Vagina (tissue), 2 donors: ENCODE measurements at regions not wholly inside any gene's neighbourhood (a gene's known extent, or its start where the extent isn't known, plus 50 kb on each side); places are given as distances from the start of the nearest gene placed in this dataset.

ENCODE experiments used
- DNase-seq, 2 donors: peaks; one replicate each; pipeline ENCODE4 v3.0.0-alpha.2; 2017; ENCODE audit errors: extremely low spot score in 2 of 2
- H3K27ac ChIP-seq: fragments of 200-600 bp; sonication (generic); one replicate; pipeline ENCODE4 v1.5.1; 2019
- H3K27me3 ChIP-seq: fragments of 200-600 bp; sonication (generic); one replicate; pipeline ENCODE4 v1.5.1; 2019
- H3K36me3 ChIP-seq, 2 donors: fragments of 200-600 bp; sonication (generic); one replicate each; pipeline ENCODE4 v1.5.1; 2017 to 2019
- H3K4me1 ChIP-seq: fragments of 200-600 bp; sonication (generic); one replicate; pipeline ENCODE4 v1.5.1; 2019
- H3K4me3 ChIP-seq, 2 donors: fragments of 200-600 bp; sonication (generic); 1 replicate in 1 of 2; 2 replicates in 1 of 2; pipeline ENCODE4 v1.5.1; 2016 to 2019
- H3K9me3 ChIP-seq: fragments of 200-600 bp; sonication (generic); one replicate; pipeline ENCODE4 v1.5.1; 2019
- CTCF ChIP-seq, 3 experiments: fragments of 450-650 bp in 2 of 3; fragments of 200-600 bp in 1 of 3; sonication (generic) in 1 of 3; IDR thresholded peaks; one replicate each; pipeline ENCODE4 v1.5.1; 2017 to 2019; ENCODE audit warnings: antibody characterized with exemption in 3 of 3, mild to moderate bottlenecking in 2 of 3, moderate library complexity in 2 of 3
- POLR2A ChIP-seq, 2 donors: fragments of 450-650 bp; IDR thresholded peaks; one replicate each; pipeline ENCODE4 v1.6.1; 2017; ENCODE audit warnings: antibody characterized with exemption in 2 of 2, mild to moderate bottlenecking in 2 of 2, moderate library complexity in 2 of 2
- POLR2AphosphoS5 ChIP-seq, 2 donors: sonication (generic); formaldehyde crosslinking; IDR thresholded peaks; one replicate each; pipeline ENCODE4 v1.9.0; 2017; ENCODE audit warnings: antibody characterized with exemption in 2 of 2, mild to moderate bottlenecking in 2 of 2, low read depth in 1 of 2; ENCODE audit not compliant: insufficient read depth in 1 of 2
- intact Hi-C: fragments of 100-400 bp; cut with DNase I; formaldehyde crosslinking; loops from one replicate; pipeline ENCODE4 v1.15.1; 2023

DNA sequence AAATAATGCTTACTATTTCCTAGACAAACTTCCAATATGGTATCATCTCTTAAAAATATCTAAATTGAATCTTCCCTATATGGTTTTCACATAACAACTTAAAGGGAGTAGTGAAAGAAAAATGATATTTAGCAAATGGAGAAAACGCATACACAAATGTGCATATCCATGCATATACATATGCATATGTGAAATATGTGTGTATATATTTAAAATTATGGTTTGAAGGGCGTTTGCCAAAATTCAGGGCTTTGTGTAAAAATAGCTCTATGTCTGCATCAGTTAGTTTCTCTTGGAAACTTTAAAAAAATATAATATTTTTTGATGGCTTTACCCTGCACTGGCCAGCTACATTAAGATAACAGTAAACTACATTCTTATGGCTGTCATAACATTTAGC is 986.7 kb downstream of the BCL11A start:
- no peaks in the 10 kb centered on the region for H3K4me1 ChIP-seq
- H3K4me3 ChIP-seq: no peak overlapping the region
- no peak for DNase-seq
- intact Hi-C loops: no loop called here
- no peak overlapping the region for H3K27ac ChIP-seq
- TF ChIP-seq POLR2AphosphoS5 (IDR thresholded peaks at IDR 0.05; ENCODE audit: insufficient read depth in 1 of 2, low read depth in 1 of 2) (no peak), CTCF (IDR thresholded peaks at IDR 0.05) (no peak), POLR2A (IDR thresholded peaks at IDR 0.05) (no peak)
- no peaks in the 10 kb centered on the region for H3K9me3 ChIP-seq
- H3K27me3 ChIP-seq: no peaks in the 10 kb centered on the region
- H3K36me3 ChIP-seq: no peaks in the 10 kb centered on the region

DNA sequence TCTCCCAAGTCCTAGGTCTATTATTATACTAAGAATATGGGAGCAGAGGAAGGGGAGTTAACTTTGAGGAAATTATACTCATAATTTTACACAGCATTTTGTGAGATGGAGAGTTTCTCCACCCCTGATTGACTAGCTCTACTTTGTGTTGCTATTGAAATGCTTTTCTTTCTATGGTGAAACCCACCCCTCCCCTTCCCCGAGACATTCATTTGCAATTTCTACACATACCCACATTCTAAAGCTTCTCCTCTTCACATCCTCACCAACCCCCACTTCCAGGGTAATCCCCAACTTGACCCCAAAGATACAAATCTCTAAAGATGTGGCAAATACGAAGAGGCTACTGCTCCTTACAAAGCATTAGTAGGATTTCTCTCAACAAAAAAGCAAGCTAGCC is 992.2 kb downstream of the BCL11A start:
- TF ChIP-seq CTCF (IDR thresholded peaks at IDR 0.05) (no peak), POLR2A (IDR thresholded peaks at IDR 0.05) (no peak), POLR2AphosphoS5 (IDR thresholded peaks at IDR 0.05; ENCODE audit: insufficient read depth in 1 of 2, low read depth in 1 of 2) (no peak)
- DNase-seq: no peak
- Histone ChIP-seq H3K4me3 (no peak overlapping the region), H3K27ac (no peak overlapping the region), H3K9me3 (no peaks in the 10 kb centered on the region), H3K27me3 (no peaks in the 10 kb centered on the region), H3K4me1 (no peaks in the 10 kb centered on the region), H3K36me3 (no peaks in the 10 kb centered on the region)
- intact Hi-C loops: no loop called here

DNA sequence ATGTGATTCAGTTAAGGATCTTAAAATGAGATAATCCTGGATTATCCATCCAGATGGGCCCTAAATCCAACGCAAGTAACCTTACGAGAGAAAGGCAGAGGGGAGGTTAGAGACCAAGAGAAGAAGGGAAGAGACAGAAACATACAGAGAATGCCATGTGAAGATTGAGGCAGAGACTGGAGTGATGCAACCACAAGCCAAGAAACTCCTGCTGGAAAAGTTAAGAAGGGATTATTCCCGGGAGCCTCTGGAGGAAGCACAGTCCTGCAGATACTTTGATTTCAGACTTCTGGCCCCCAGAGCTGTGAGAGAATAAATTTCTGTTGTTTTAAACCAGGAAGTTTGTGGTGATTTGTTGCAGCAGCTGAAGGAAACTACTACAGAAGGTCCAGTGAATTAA is 992.7 kb downstream of the BCL11A start:
- H3K4me1 ChIP-seq: no peaks in the 10 kb centered on the region
- TF ChIP-seq POLR2A (IDR thresholded peaks at IDR 0.05) (no peak), POLR2AphosphoS5 (IDR thresholded peaks at IDR 0.05; ENCODE audit: insufficient read depth in 1 of 2, low read depth in 1 of 2) (no peak), CTCF (IDR thresholded peaks at IDR 0.05) (no peak)
- no peak for DNase-seq
- intact Hi-C loops: no loop called here
- no peaks in the 10 kb centered on the region for H3K27me3 ChIP-seq
- no peaks in the 10 kb centered on the region for H3K36me3 ChIP-seq
- H3K27ac ChIP-seq: no peak overlapping the region
- no peaks in the 10 kb centered on the region for H3K9me3 ChIP-seq
- no peak overlapping the region for H3K4me3 ChIP-seq

DNA sequence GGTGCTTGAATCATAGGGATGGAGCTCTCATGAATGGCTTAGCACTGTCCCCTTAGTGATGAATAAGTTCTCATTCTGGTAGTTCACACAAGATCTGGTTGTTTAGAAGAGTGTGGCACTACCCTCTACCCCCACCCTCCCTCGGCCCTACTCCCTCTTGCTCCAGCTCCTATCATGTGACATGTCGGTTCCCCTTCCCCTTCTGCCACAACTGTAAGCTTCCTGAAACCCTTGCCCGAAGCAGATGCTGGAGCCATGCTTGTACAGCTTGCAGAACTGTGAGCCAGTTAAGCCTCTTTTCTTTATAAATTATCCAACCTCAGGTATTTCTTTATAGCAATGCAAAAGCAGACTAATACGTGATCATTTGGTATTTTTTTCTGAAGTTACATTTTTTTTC is 1012.6 kb downstream of the BCL11A start:
- no peak overlapping the region for H3K4me3 ChIP-seq
- intact Hi-C loops: no loop called here
- no peak for TF ChIP-seq POLR2A (IDR thresholded peaks at IDR 0.05)
- no peak for TF ChIP-seq CTCF (IDR thresholded peaks at IDR 0.05)
- no peak for TF ChIP-seq POLR2AphosphoS5 (IDR thresholded peaks at IDR 0.05; ENCODE audit: insufficient read depth in 1 of 2, low read depth in 1 of 2)
- no peaks in the 10 kb centered on the region for H3K27me3 ChIP-seq
- no peaks in the 10 kb centered on the region for H3K36me3 ChIP-seq
- H3K9me3 ChIP-seq: no peaks in the 10 kb centered on the region
- no peak overlapping the region for H3K27ac ChIP-seq
- no peak for DNase-seq
- H3K4me1 ChIP-seq: no peaks in the 10 kb centered on the region

DNA sequence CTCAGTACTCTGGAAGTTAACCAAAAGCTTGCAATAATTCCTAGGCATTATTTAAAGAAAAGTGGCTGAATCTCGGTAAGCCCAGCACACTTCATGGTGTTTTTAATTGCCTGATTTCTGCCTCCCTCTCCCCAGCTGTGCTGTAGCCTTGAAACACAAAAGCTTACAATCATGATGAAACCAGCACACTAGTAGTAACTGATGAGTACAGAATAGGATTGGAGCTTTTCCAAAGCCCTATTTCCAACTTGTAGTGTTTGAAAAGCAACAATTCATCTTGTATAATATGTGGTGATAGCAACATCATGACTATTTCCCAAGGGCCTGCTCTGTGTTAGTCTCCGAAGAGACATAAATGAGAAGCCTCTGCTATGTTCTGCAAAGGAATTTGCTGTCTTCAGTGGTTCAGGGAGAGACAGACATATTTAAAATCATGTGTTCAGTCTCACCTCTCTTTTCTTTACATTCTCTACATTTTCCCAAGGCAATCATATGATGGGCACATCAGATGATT is 1015.0 kb downstream of the BCL11A start:
- intact Hi-C loops: no loop called here
- Histone ChIP-seq H3K27me3 (no peaks in the 10 kb centered on the region), H3K36me3 (no peaks in the 10 kb centered on the region), H3K27ac (no peak overlapping the region), H3K4me3 (no peak overlapping the region), H3K4me1 (no peaks in the 10 kb centered on the region), H3K9me3 (no peaks in the 10 kb centered on the region)
- no peak for DNase-seq
- TF ChIP-seq POLR2AphosphoS5 (IDR thresholded peaks at IDR 0.05; ENCODE audit: insufficient read depth in 1 of 2, low read depth in 1 of 2) (no peak), POLR2A (IDR thresholded peaks at IDR 0.05) (no peak), CTCF (IDR thresholded peaks at IDR 0.05) (no peak)
